ENCODE measurements at regions not wholly inside any gene's neighbourhood (a gene's known extent, or its start where the extent isn't known, plus 50 kb on each side); places are given as distances from the start of the nearest gene placed in this dataset.

- DNase-seq = no peak
- TF ChIP-seq CTCF (IDR thresholded peaks at IDR 0.05) (no peak), EP300 (IDR thresholded peaks at IDR 0.05) (no peak), POLR2AphosphoS5 (IDR thresholded peaks at IDR 0.05) (no peak), POLR2A (IDR thresholded peaks at IDR 0.05) (no peak)
- no peaks in the 10 kb centered on the region for H3K27me3 ChIP-seq
These were observed 1211.2 kb downstream of the EFNA5 start for GRCh38 chr5:106459541-106459940.

GRCh38 chr5:106454651-106455415, 1215.9 kb downstream of the EFNA5 start:
- Histone ChIP-seq H3K4me1 (no peaks in the 10 kb centered on the region), H3K27me3 (no peaks in the 10 kb centered on the region), H3K27ac (no peak overlapping the region), H3K9me3 (no peaks in the 10 kb centered on the region), H3K36me3 (no peaks in the 10 kb centered on the region), H3K4me3 (no peak overlapping the region)
- no peak for TF ChIP-seq POLR2AphosphoS5 (IDR thresholded peaks at IDR 0.05)
- peak in 1 of 7 experiments; percentile 13 for TF ChIP-seq CTCF (IDR thresholded peaks at IDR 0.05)
- intact Hi-C loops (cut with DNase I; ENCODE audit: low total_unique reads) = no loop called here
- WGBS, 5 donors = 28 to 37% (median 34%) methylated on average over 3 of the region's 3 CpGs
- DNase-seq = peak in 1 of 2 donors; percentile 50

More at GRCh38 chr5:106459541-106459940, 1211.2 kb downstream of the EFNA5 start:
- Histone ChIP-seq H3K27ac (no peak overlapping the region), H3K36me3 (no peaks in the 10 kb centered on the region), H3K4me3 (no peak overlapping the region), H3K4me1 (no peaks in the 10 kb centered on the region), H3K9me3 (no peaks in the 10 kb centered on the region)
- WGBS, 5 donors = 85 to 96% (median 91%) methylated on average over 4 of the region's 4 CpGs
- intact Hi-C loops (cut with DNase I; ENCODE audit: low total_unique reads) = no loop called here

- Histone ChIP-seq H3K27ac (no peak overlapping the region), H3K9me3 (no peaks in the 10 kb centered on the region), H3K36me3 (no peaks in the 10 kb centered on the region), H3K4me3 (no peak overlapping the region), H3K27me3 (no peaks in the 10 kb centered on the region), H3K4me1 (no peaks in the 10 kb centered on the region)
- intact Hi-C loops (cut with DNase I; ENCODE audit: low total_unique reads) = no loop called here
- DNase-seq = no peak
- TF ChIP-seq CTCF (IDR thresholded peaks at IDR 0.05) = no peak
- no peak for TF ChIP-seq POLR2A (IDR thresholded peaks at IDR 0.05)
- TF ChIP-seq EP300 (IDR thresholded peaks at IDR 0.05) = no peak
- no peak for TF ChIP-seq POLR2AphosphoS5 (IDR thresholded peaks at IDR 0.05)
- 86 to 95% (median 94%) methylated on average over 1 of the region's 1 CpG for WGBS, 5 donors
These were observed 1216.7 kb downstream of the EFNA5 start for GRCh38 chr5:106454050-106454449.

- no peaks in the 10 kb centered on the region for H3K27me3 ChIP-seq
- no peaks in the 10 kb centered on the region for H3K36me3 ChIP-seq
- H3K9me3 ChIP-seq = no peaks in the 10 kb centered on the region
- intact Hi-C loops (cut with DNase I; ENCODE audit: low total_unique reads) = no loop called here
- 78 to 85% (median 83%) methylated on average over 5 of the region's 5 CpGs for WGBS, 5 donors
- H3K27ac ChIP-seq = no peak overlapping the region
- no peak for TF ChIP-seq EP300 (IDR thresholded peaks at IDR 0.05)
- TF ChIP-seq CTCF (IDR thresholded peaks at IDR 0.05) = no peak
- TF ChIP-seq POLR2A (IDR thresholded peaks at IDR 0.05) = no peak
- no peak for TF ChIP-seq POLR2AphosphoS5 (IDR thresholded peaks at IDR 0.05)
- H3K4me1 ChIP-seq = no peaks in the 10 kb centered on the region
- H3K4me3 ChIP-seq = no peak overlapping the region
- no peak for DNase-seq
These were observed 1218.7 kb downstream of the EFNA5 start for GRCh38 chr5:106451998-106452397.

Data from stomach (tissue), 8 donors.